Tibial nerve (tissue), 4 donors: ENCODE measurements at regions not wholly inside any gene's neighbourhood (a gene's known extent, or its start where the extent isn't known, plus 50 kb on each side); places are given as distances from the start of the nearest gene placed in this dataset.

ENCODE experiments used
- DNase-seq, 2 donors: peaks; one replicate each; pipeline ENCODE4 v3.0.0-alpha.2; 2019; ENCODE audit warnings: low spot score in 2 of 2
- H3K27ac ChIP-seq, 4 donors: fragments of 200-600 bp; sonication (generic) in 3 of 4; one replicate each; pipeline ENCODE4 v1.5.1; 2017 to 2019; ENCODE audit warnings: mild to moderate bottlenecking in 1 of 4
- H3K27me3 ChIP-seq, 2 donors: fragments of 200-600 bp; sonication (generic) in 1 of 2; one replicate each; pipeline versions ENCODE4 v1.5.1 to v1.6.0; 2017 to 2019
- H3K36me3 ChIP-seq, 3 donors: fragments of 200-600 bp; sonication (generic); one replicate each; pipeline ENCODE4 v1.5.1; 2018 to 2019
- H3K4me1 ChIP-seq, 4 donors: fragments of 200-600 bp; sonication (generic) in 3 of 4; one replicate each; pipeline ENCODE4 v1.5.1; 2017 to 2019
- H3K4me3 ChIP-seq, 4 donors: fragments of 200-600 bp; sonication (generic) in 3 of 4; one replicate each; pipeline ENCODE4 v1.5.1; 2017 to 2019; ENCODE audit warnings: mild to moderate bottlenecking in 1 of 4, moderate library complexity in 1 of 4
- H3K9me3 ChIP-seq, 4 donors: fragments of 200-600 bp; sonication (generic) in 3 of 4; one replicate each; pipeline ENCODE4 v1.5.1; 2017 to 2019
- CTCF ChIP-seq, 5 experiments: fragments of 200-600 bp in 3 of 5; fragments of 450-650 bp in 2 of 5; sonication (generic) in 3 of 5; IDR thresholded peaks; one replicate each; pipeline ENCODE4 v1.5.1; 2016 to 2019; ENCODE audit warnings: antibody characterized with exemption in 5 of 5, mild to moderate bottlenecking in 3 of 5, moderate library complexity in 2 of 5
- EP300 ChIP-seq, 2 donors: sonication (generic); formaldehyde crosslinking; IDR thresholded peaks; one replicate each; pipeline ENCODE4 v1.6.1; 2017; ENCODE audit warnings: antibody characterized with exemption in 2 of 2, mild to moderate bottlenecking in 1 of 2
- POLR2A ChIP-seq, 2 donors: fragments of 450-650 bp; IDR thresholded peaks; one replicate each; pipeline ENCODE4 v1.6.1; 2017; ENCODE audit warnings: antibody characterized with exemption in 2 of 2, mild to moderate bottlenecking in 2 of 2, moderate library complexity in 2 of 2
- WGBS, 2 donors: methylation state at CpG; one replicate each; pipeline ENCODE4 v1.1.5; 2018; 5-methylcytosine and 5-hydroxymethylcytosine counted together

- Histone ChIP-seq H3K36me3 (no peaks in the 10 kb centered on the region), H3K9me3 (no peaks in the 10 kb centered on the region), H3K4me1 (no peaks in the 10 kb centered on the region), H3K27ac (no peak overlapping the region), H3K4me3 (no peak overlapping the region), H3K27me3 (no peaks in the 10 kb centered on the region)
- no peak for DNase-seq
- 90 to 92% methylated on average over 4 of the region's 4 CpGs for WGBS, 2 donors
- no peak for TF ChIP-seq POLR2A (IDR thresholded peaks at IDR 0.05)
- no peak for TF ChIP-seq EP300 (IDR thresholded peaks at IDR 0.05)
- TF ChIP-seq CTCF (IDR thresholded peaks at IDR 0.05): no peak
These were observed 154.8 kb upstream of the PDE5A start for GRCh38 chr4:119783189-119783983.

- no peak overlapping the region for H3K4me3 ChIP-seq
- no peaks in the 10 kb centered on the region for H3K4me1 ChIP-seq
- TF ChIP-seq POLR2A (IDR thresholded peaks at IDR 0.05): no peak
- TF ChIP-seq EP300 (IDR thresholded peaks at IDR 0.05): no peak
- TF ChIP-seq CTCF (IDR thresholded peaks at IDR 0.05): no peak
- DNase-seq: no peak
- no peaks in the 10 kb centered on the region for H3K9me3 ChIP-seq
- H3K36me3 ChIP-seq: no peaks in the 10 kb centered on the region
- H3K27me3 ChIP-seq: no peaks in the 10 kb centered on the region
- H3K27ac ChIP-seq: no peak overlapping the region
These were observed 152.4 kb upstream of the PDE5A start for GRCh38 chr4:119781044-119781443.

DNA sequence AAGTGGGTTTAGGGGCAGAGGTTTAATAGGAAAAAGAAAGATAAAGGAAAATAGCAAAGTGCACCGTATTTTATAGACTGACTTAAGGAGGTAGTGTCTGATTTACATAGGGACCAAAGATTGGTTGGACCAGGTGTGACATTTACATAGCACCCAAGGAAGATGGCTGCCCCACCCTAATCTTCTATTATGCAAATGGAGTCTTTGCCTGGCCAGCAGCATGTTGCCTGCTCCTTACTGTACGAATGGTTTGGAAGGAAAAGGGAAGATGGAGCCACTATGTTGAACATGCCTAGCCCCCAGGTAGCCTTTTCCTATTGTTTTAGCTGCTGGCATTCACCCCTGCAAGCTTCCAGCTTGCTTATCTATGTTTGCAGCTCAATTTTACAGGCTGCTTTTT lies 146.2 kb upstream of the PDE5A start:
- Histone ChIP-seq H3K4me3 (no peak overlapping the region), H3K36me3 (no peaks in the 10 kb centered on the region), H3K4me1 (no peaks in the 10 kb centered on the region), H3K9me3 (no peaks in the 10 kb centered on the region), H3K27me3 (no peaks in the 10 kb centered on the region), H3K27ac (no peak overlapping the region)
- DNase-seq: no peak
- TF ChIP-seq POLR2A (IDR thresholded peaks at IDR 0.05) (no peak), CTCF (IDR thresholded peaks at IDR 0.05) (no peak), EP300 (IDR thresholded peaks at IDR 0.05) (no peak)
- 55 to 67% methylated on average over 2 of the region's 2 CpGs for WGBS, 2 donors

- WGBS, 2 donors: 48 to 87% methylated on average over 1 of the region's 1 CpG
These were observed 137.3 kb upstream of the PDE5A start for GRCh38 chr4:119765951-119766350.

More at GRCh38 chr4:119765951-119766350, 137.3 kb upstream of the PDE5A start:
- Histone ChIP-seq H3K27ac (no peak overlapping the region), H3K4me3 (no peak overlapping the region), H3K4me1 (no peaks in the 10 kb centered on the region), H3K9me3 (no peaks in the 10 kb centered on the region), H3K27me3 (no peaks in the 10 kb centered on the region), H3K36me3 (no peaks in the 10 kb centered on the region)
- DNase-seq: no peak
- no peak for TF ChIP-seq POLR2A (IDR thresholded peaks at IDR 0.05)
- TF ChIP-seq CTCF (IDR thresholded peaks at IDR 0.05): no peak
- TF ChIP-seq EP300 (IDR thresholded peaks at IDR 0.05): no peak
